ENCODE measurements at regions not wholly inside any gene's neighbourhood (a gene's known extent, or its start where the extent isn't known, plus 50 kb on each side); places are given as distances from the start of the nearest gene placed in this dataset.

DNA sequence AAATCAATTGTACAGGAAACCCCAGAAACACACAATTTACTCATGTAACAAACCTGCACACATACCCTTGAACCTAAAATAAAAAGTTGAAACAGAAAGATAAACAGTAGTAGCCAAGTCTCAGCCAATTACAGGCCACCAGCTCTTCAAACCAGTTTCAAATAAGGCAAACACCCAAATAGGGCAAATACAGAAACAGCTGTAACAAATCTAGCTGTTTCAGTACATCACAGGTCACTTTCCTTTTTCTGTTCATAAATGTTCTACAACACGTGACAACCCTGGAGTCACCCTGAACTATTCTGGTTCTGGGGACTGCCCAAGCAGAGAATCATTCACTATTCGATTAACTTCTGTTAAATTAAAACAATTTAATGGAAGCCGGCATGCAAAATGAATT lies 329.0 kb downstream of the GJA1 start:
- no peak for DNase-seq
- in situ Hi-C loops (cut with MboI; ENCODE audit: low pct_ligation_motif_present in 1 of 4, low pct_unique_long_range_greater_than_20kb in 1 of 4, low sequenced_read_pairs in 3 of 4): no loop called here
- no peaks in the 10 kb centered on the region for H3K36me3 ChIP-seq

DNA sequence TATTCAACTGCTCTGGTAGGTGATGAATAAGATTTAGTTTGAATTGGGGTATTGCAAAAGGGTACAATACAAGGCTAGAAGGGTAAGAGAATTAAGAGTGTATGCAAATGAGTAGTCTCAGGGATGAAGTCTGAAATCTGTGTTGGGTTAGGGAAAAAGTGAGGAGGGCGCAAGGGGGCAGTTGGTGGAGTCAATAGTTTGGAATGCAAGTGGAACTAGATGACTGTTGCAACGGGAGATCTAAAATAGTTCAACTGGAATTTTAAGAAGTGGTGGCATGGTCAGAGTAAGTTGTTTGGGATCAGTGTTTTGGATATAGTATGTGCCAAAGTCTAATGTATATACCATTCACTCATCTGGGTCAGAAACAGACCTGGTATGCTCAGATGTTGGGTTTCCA lies 329.6 kb downstream of the GJA1 start:
- 73 to 76% methylated on average over 2 of the region's 2 CpGs for WGBS, 2 donors (ENCODE audit: low coverage in 1 of 2)
- no peak for TF ChIP-seq EP300 (IDR thresholded peaks at IDR 0.05; ENCODE audit: low read depth)
- TF ChIP-seq, protein P1, sequence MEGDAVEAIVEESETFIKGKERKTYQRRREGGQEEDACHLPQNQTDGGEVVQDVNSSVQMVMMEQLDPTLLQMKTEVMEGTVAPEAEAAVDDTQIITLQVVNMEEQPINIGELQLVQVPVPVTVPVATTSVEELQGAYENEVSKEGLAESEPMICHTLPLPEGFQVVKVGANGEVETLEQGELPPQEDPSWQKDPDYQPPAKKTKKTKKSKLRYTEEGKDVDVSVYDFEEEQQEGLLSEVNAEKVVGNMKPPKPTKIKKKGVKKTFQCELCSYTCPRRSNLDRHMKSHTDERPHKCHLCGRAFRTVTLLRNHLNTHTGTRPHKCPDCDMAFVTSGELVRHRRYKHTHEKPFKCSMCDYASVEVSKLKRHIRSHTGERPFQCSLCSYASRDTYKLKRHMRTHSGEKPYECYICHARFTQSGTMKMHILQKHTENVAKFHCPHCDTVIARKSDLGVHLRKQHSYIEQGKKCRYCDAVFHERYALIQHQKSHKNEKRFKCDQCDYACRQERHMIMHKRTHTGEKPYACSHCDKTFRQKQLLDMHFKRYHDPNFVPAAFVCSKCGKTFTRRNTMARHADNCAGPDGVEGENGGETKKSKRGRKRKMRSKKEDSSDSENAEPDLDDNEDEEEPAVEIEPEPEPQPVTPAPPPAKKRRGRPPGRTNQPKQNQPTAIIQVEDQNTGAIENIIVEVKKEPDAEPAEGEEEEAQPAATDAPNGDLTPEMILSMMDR (IDR thresholded peaks at IDR 0.05): no peak
- TF ChIP-seq POLR2A (IDR thresholded peaks at IDR 0.05): no peak
- TF ChIP-seq POLR2AphosphoS5 (IDR thresholded peaks at IDR 0.05): no peak
- H3K27ac ChIP-seq: no peak overlapping the region
- H3K4me1 ChIP-seq: no peaks in the 10 kb centered on the region
- in situ Hi-C loops (cut with MboI; ENCODE audit: low pct_ligation_motif_present in 1 of 4, low pct_unique_long_range_greater_than_20kb in 1 of 4, low sequenced_read_pairs in 3 of 4): no loop called here
- H3K4me3 ChIP-seq: no peak overlapping the region
- H3K9me3 ChIP-seq: no peaks in the 10 kb centered on the region
- H3K27me3 ChIP-seq: no peaks in the 10 kb centered on the region
- intact Hi-C loops (cut with DNase I; ENCODE audit: low total_unique reads): no loop called here
- no peaks in the 10 kb centered on the region for H3K36me3 ChIP-seq
- DNase-seq: no peak

More for the DNA sequence above, 329.0 kb downstream of the GJA1 start:
- Histone ChIP-seq H3K4me3 (no peak overlapping the region), H3K27ac (no peak overlapping the region), H3K4me1 (no peaks in the 10 kb centered on the region), H3K9me3 (no peaks in the 10 kb centered on the region), H3K27me3 (no peaks in the 10 kb centered on the region)
- WGBS, 2 donors (ENCODE audit: low coverage in 1 of 2): 75 to 77% methylated on average over 3 of the region's 3 CpGs
- no peak for TF ChIP-seq POLR2AphosphoS5 (IDR thresholded peaks at IDR 0.05)
- intact Hi-C loops (cut with DNase I; ENCODE audit: low total_unique reads): no loop called here

DNA sequence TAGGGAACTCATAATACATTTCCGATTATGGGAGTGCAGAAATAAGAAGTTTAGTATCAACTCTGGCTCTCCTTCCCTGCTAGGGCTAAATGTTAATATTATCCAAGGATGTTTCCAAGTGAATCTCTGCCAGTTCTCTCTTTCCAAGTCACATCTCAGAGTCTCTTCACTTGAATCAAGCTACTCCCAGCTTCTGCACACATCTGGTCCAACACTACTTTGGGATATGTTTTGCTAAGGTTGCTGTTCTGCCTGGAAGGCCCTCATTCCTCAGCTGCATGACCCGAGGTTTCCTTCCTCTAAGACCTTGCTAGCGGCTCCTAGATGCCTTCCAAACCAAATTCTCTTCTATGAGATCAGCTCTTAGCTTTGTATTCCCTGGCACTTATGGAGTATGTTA lies 331.8 kb downstream of the GJA1 start:
- no peak for DNase-seq
- TF ChIP-seq POLR2A (IDR thresholded peaks at IDR 0.05) (no peak), POLR2AphosphoS5 (IDR thresholded peaks at IDR 0.05) (no peak)
- Histone ChIP-seq H3K9me3 (no peaks in the 10 kb centered on the region), H3K4me1 (no peaks in the 10 kb centered on the region), H3K36me3 (no peaks in the 10 kb centered on the region), H3K27ac (no peak overlapping the region), H3K4me3 (no peak overlapping the region), H3K27me3 (no peaks in the 10 kb centered on the region)
- intact Hi-C loops (cut with DNase I; ENCODE audit: low total_unique reads): no loop called here
- in situ Hi-C loops (cut with MboI; ENCODE audit: low pct_ligation_motif_present in 1 of 4, low pct_unique_long_range_greater_than_20kb in 1 of 4, low sequenced_read_pairs in 3 of 4): no loop called here
- WGBS, 2 donors (ENCODE audit: low coverage in 1 of 2): 35 to 54% methylated on average over 2 to 3 of the region's 3 CpGs

DNA sequence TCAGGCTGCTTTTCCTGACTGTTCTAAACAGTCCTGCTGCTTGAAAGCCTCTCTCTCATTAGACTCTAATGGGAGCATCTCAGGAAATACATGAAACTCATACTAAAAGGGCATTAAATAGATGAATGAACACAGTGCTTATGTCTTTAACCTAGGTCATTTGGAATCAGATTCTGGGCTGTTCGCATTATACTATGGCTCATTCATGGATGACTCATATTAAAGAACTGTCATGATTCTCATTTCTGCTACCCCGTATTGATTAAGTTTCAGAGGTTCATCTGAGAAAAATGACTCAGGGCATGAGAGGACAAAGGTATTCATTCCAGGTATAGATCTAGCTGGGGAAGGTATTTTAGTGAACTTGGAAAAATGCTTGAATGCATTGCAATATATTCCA lies 335.5 kb downstream of the GJA1 start:
- no peak for DNase-seq
- Histone ChIP-seq H3K4me1 (no peaks in the 10 kb centered on the region), H3K9me3 (no peaks in the 10 kb centered on the region), H3K4me3 (no peak overlapping the region), H3K27me3 (no peaks in the 10 kb centered on the region), H3K36me3 (no peaks in the 10 kb centered on the region), H3K27ac (no peak overlapping the region)
- in situ Hi-C loops (cut with MboI; ENCODE audit: low pct_ligation_motif_present in 1 of 4, low pct_unique_long_range_greater_than_20kb in 1 of 4, low sequenced_read_pairs in 3 of 4) (no loop called here), intact Hi-C loops (cut with DNase I; ENCODE audit: low total_unique reads) (no loop called here)
- no peak for TF ChIP-seq EP300 (IDR thresholded peaks at IDR 0.05; ENCODE audit: low read depth)
- WGBS, 2 donors (ENCODE audit: low coverage in 1 of 2): 74 to 80% methylated on average over 2 of the region's 2 CpGs

DNA sequence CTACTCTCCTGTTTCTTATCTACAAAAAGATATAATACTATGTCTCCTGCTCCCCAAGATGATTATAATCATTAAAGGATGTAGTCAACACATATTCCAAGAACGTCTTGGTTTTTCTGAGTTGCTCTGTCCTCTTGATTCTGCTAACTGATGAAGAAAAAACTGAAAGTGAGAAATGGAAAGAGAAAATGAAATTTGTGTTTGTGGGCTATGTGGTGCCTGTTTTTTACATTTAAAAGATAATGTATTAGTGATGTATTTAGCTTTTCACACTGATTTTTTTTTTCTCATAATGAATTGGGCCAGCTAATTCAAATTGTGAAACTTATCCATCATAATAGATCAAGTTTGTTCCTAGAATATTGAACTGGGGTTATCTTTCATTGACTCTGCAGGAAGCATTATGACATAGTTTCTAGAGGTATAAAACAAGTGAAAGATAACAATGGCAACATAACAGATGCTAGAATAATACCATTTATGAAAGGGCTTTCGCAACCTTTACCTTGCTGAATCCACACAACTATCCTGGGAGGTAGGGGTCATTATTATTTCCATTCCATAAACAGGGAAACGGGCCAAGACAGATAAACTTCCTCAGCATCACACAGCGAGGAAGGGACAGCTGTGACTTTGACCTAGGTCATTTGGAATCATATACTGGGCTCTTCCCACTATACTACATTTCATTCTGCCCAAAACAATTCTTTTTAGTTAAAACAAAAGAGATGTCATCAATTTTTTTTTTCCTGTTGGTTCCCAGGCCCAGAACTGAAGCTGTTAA lies 336.7 kb downstream of the GJA1 start:
- in situ Hi-C loops (cut with MboI; ENCODE audit: low pct_ligation_motif_present in 1 of 4, low pct_unique_long_range_greater_than_20kb in 1 of 4, low sequenced_read_pairs in 3 of 4): no loop called here
- Histone ChIP-seq H3K36me3 (no peaks in the 10 kb centered on the region), H3K27me3 (no peaks in the 10 kb centered on the region), H3K9me3 (no peaks in the 10 kb centered on the region), H3K27ac (no peak overlapping the region), H3K4me1 (no peaks in the 10 kb centered on the region), H3K4me3 (no peak overlapping the region)
- no peak for DNase-seq
- WGBS, 2 donors (ENCODE audit: low coverage in 1 of 2): 58 to 60% methylated on average over 2 to 4 of the region's 4 CpGs
- intact Hi-C loops (cut with DNase I; ENCODE audit: low total_unique reads): no loop called here
- TF ChIP-seq EP300 (IDR thresholded peaks at IDR 0.05; ENCODE audit: low read depth): no peak

DNA sequence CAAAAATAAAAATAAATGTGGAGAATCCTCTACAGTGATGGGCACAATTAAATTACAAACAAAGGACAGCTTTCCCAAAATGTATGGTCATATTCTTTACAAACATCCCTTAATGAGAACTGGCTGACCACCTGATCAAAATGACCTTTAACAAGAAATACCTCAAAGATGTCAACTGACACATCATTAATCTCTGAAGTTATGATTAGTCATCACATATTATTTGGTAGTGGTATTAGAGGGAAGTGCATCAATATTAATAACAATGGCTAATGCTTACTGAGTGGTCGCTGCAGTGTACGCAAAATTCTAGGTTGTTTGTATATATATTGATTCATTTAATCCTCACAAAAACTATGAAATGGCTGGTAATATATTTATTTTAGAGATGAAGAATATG lies 340.6 kb downstream of the GJA1 start:
- H3K9me3 ChIP-seq: no peaks in the 10 kb centered on the region
- H3K4me1 ChIP-seq: no peaks in the 10 kb centered on the region
- H3K36me3 ChIP-seq: no peaks in the 10 kb centered on the region
- in situ Hi-C loops (cut with MboI; ENCODE audit: low pct_ligation_motif_present in 1 of 4, low pct_unique_long_range_greater_than_20kb in 1 of 4, low sequenced_read_pairs in 3 of 4): no loop called here
- no peaks in the 10 kb centered on the region for H3K27me3 ChIP-seq
- DNase-seq: no peak
- WGBS, 2 donors (ENCODE audit: low coverage in 1 of 2): 85 to 91% methylated on average over 2 of the region's 2 CpGs
- TF ChIP-seq EP300 (IDR thresholded peaks at IDR 0.05; ENCODE audit: low read depth): no peak
- TF ChIP-seq POLR2AphosphoS5 (IDR thresholded peaks at IDR 0.05): no peak
- no peak for TF ChIP-seq POLR2A (IDR thresholded peaks at IDR 0.05)
- TF ChIP-seq, protein P1 (IDR thresholded peaks at IDR 0.05): no peak
- intact Hi-C loops (cut with DNase I; ENCODE audit: low total_unique reads): no loop called here
- H3K27ac ChIP-seq: no peak overlapping the region
- H3K4me3 ChIP-seq: no peak overlapping the region

Measured in transverse colon (tissue), 4 donors.